IMR-90 (cell line): ENCODE measurements at regions not wholly inside any gene's neighbourhood (a gene's known extent, or its start where the extent isn't known, plus 50 kb on each side); places are given as distances from the start of the nearest gene placed in this dataset.

Experiments used
- ATAC-seq: fragments of 200-7000 bp; cut with Tn5 transposase; 2 replicates; pipeline ENCODE4 v1.9.1; 2020; ENCODE audit warnings: low read depth, mild to moderate bottlenecking, moderate library complexity
- BruUV-seq: library from RNA; stranded (reverse); fragments of 400-500 nt; replicated peaks from 2 replicates; lab custom pipeline; 2021; lab: Mats Ljungman, UMichigan
- CTCF ChIA-PET: fragments of 300-600 bp; formaldehyde crosslinking; extraction: SDS; loops from one replicate; lab custom pipeline; 2021; ENCODE audit warnings: antibody characterized with exemption; lab: Yijun Ruan, JAX
- POLR2A ChIA-PET: fragments of 300-600 bp; sonication (Branson Sonifier 250); formaldehyde crosslinking; loops from one replicate; lab custom pipeline; 2022; ENCODE audit warnings: antibody characterized with exemption; ENCODE audit not compliant: unreplicated experiment; lab: Charles Lee
- DNase-seq: peaks from one replicate; pipeline ENCODE4 v3.0.0; 2013
- H2AFZ ChIP-seq: replicated peaks from 2 replicates; pipeline ENCODE3; 2013; ENCODE audit warnings: low read length, mild to moderate bottlenecking; ENCODE audit not compliant: poor library complexity
- H2AK5ac ChIP-seq: 2 replicates; pipeline ENCODE4 v1.6.1; 2013; ENCODE audit warnings: low read depth, low read length, inconsistent platforms
- H2AK9ac ChIP-seq: replicated peaks from 2 replicates; pipeline ENCODE3; 2013; ENCODE audit warnings: mild to moderate bottlenecking, low read depth, low read length, moderate library complexity; ENCODE audit not compliant: poor library complexity
- H2BK120ac ChIP-seq: 2 replicates; pipeline ENCODE4 v1.6.1; 2013; ENCODE audit warnings: low read depth, low read length, inconsistent platforms
- H2BK15ac ChIP-seq: 3 replicates; pipeline ENCODE4 v1.6.1; 2013; ENCODE audit warnings: low read depth, low read length, inconsistent platforms
- H2BK20ac ChIP-seq: 2 replicates; pipeline ENCODE4 v1.6.1; 2013; ENCODE audit warnings: low read depth, mild to moderate bottlenecking, inconsistent platforms, low read length, moderate library complexity
- H2BK5ac ChIP-seq: 2 replicates; pipeline ENCODE4 v1.6.1; 2013; ENCODE audit warnings: mild to moderate bottlenecking, low read depth, low read length, inconsistent platforms; ENCODE audit not compliant: poor library complexity, severe bottlenecking
- H3K14ac ChIP-seq: replicated peaks from 2 replicates; pipeline ENCODE4 v1.6.1; 2013; ENCODE audit warnings: low read depth, low read length, inconsistent platforms
- H3K18ac ChIP-seq: 2 replicates; pipeline ENCODE4 v1.6.1; 2013; ENCODE audit warnings: low read depth, low read length, control low read depth
- H3K23ac ChIP-seq: 2 replicates; pipeline ENCODE4 v1.6.1; 2013; ENCODE audit warnings: low read depth, low read length, inconsistent platforms
- H3K27ac ChIP-seq: 2 replicates; pipeline ENCODE4 v1.5.1; 2013; ENCODE audit warnings: mild to moderate bottlenecking, control low read depth, low read length; ENCODE audit not compliant: insufficient read depth
- H3K27me3 ChIP-seq: 2 replicates; pipeline ENCODE4 v1.6.1; 2013; ENCODE audit warnings: low read length; ENCODE audit not compliant: control insufficient read depth, insufficient read depth
- H3K36me3 ChIP-seq: 2 replicates; pipeline ENCODE4 v1.6.1; 2013; ENCODE audit warnings: low read length, mixed read lengths; ENCODE audit not compliant: control insufficient read depth, insufficient read depth
- H3K4ac ChIP-seq: 2 replicates; pipeline ENCODE4 v1.6.1; 2013; ENCODE audit warnings: low read depth, low read length, inconsistent platforms
- H3K4me1 ChIP-seq: 2 replicates; pipeline ENCODE4 v1.6.1; 2013; ENCODE audit warnings: low read length, mixed read lengths; ENCODE audit not compliant: control insufficient read depth, insufficient read depth
- H3K4me2 ChIP-seq: 2 replicates; pipeline ENCODE4 v1.6.1; 2013; ENCODE audit warnings: low read depth, mild to moderate bottlenecking, control low read depth, low read length, moderate library complexity
- H3K4me3 ChIP-seq: 2 replicates; pipeline ENCODE4 v1.5.1; 2013; ENCODE audit warnings: low read depth, mild to moderate bottlenecking, control low read depth, low read length, moderate library complexity; ENCODE audit not compliant: insufficient read depth
- H3K56ac ChIP-seq: 2 replicates; pipeline ENCODE4 v1.6.1; 2013; ENCODE audit warnings: low read length, inconsistent platforms; ENCODE audit not compliant: insufficient read depth; ENCODE audit errors: extremely low read depth
- H3K79me1 ChIP-seq, 2 experiments: 2 replicates each; pipeline ENCODE4 v1.6.1; 2013; ENCODE audit warnings: low read length in 2 of 2, inconsistent platforms in 1 of 2, low read depth in 1 of 2
- H3K9ac ChIP-seq: 2 replicates; pipeline ENCODE4 v1.6.1; 2013; ENCODE audit warnings: low read depth, low read length, control low read depth
- H3K9me1 ChIP-seq: 2 replicates; pipeline ENCODE4 v1.6.1; 2013; ENCODE audit warnings: low read length, inconsistent platforms; ENCODE audit not compliant: insufficient read depth
- H3K9me3 ChIP-seq: 2 replicates; pipeline ENCODE4 v1.6.1; 2013; ENCODE audit warnings: low read length; ENCODE audit not compliant: control insufficient read depth, insufficient read depth
- H4K20me1 ChIP-seq: 2 replicates; pipeline ENCODE4 v1.6.1; 2013; ENCODE audit warnings: low read length, inconsistent platforms; ENCODE audit not compliant: insufficient read depth
- H4K5ac ChIP-seq: 2 replicates; pipeline ENCODE4 v1.6.1; 2013; ENCODE audit warnings: mild to moderate bottlenecking, low read depth, low read length, control low read depth
- H4K8ac ChIP-seq, 2 experiments: 2 replicates each; pipeline ENCODE4 v1.6.1; 2013; ENCODE audit warnings: low read depth in 2 of 2, low read length in 2 of 2, control low read depth in 1 of 2, inconsistent platforms in 1 of 2
- H4K91ac ChIP-seq: 2 replicates; pipeline ENCODE4 v1.6.1; 2013; ENCODE audit warnings: low read depth, low read length, inconsistent platforms; ENCODE audit not compliant: insufficient read depth
- BHLHE40 ChIP-seq: fragments of 150-350 bp; IDR thresholded peaks from 2 replicates; pipeline ENCODE4 v1.6.1; 2016; ENCODE audit warnings: mild to moderate bottlenecking, low read depth, low read length
- CEBPB ChIP-seq: IDR thresholded peaks from 2 replicates; pipeline ENCODE4 v1.6.1; 2012; ENCODE audit warnings: low read depth, low read length, improper control_type of control experiment
- CHD1 ChIP-seq: IDR thresholded peaks from 2 replicates; pipeline ENCODE4 v1.6.1; 2012; ENCODE audit warnings: low read depth, low read length, improper control_type of control experiment
- CTCF ChIP-seq: conservative IDR thresholded peaks from 2 replicates; pipeline ENCODE4 v1.5.1; 2012; ENCODE audit warnings: mild to moderate bottlenecking, low read depth, low read length, improper control_type of control experiment
- ELK1 ChIP-seq: fragments of 150-350 bp; IDR thresholded peaks from 2 replicates; pipeline ENCODE4 v1.6.1; 2016; ENCODE audit warnings: low read depth, mild to moderate bottlenecking, low read length, moderate library complexity, borderline replicate concordance
- FOS ChIP-seq: fragments of 150-350 bp; IDR thresholded peaks from 2 replicates; pipeline ENCODE4 v1.6.1; 2016; ENCODE audit warnings: low read depth, low read length
- MAFK ChIP-seq: IDR thresholded peaks from 2 replicates; pipeline ENCODE4 v1.6.1; 2012; ENCODE audit warnings: low read depth, low read length, improper control_type of control experiment
- MAZ ChIP-seq: IDR thresholded peaks from 2 replicates; pipeline ENCODE4 v1.6.1; 2012; ENCODE audit warnings: low read depth, mild to moderate bottlenecking, low read length, improper control_type of control experiment, moderate library complexity, borderline replicate concordance
- MXI1 ChIP-seq: IDR thresholded peaks from 2 replicates; pipeline ENCODE4 v1.6.1; 2012; ENCODE audit warnings: low read depth, mild to moderate bottlenecking, low read length, moderate library complexity, borderline replicate concordance
- NFE2L2 ChIP-seq: fragments of 150-350 bp; IDR thresholded peaks from 2 replicates; pipeline ENCODE4 v1.6.1; 2016; ENCODE audit warnings: low read depth, mild to moderate bottlenecking, low read length
- POLR2A ChIP-seq: IDR thresholded peaks from 2 replicates; pipeline ENCODE4 v1.6.1; 2012; ENCODE audit warnings: mild to moderate bottlenecking, low read depth, low read length
- RAD21 ChIP-seq: IDR thresholded peaks from 2 replicates; pipeline ENCODE4 v1.6.1; 2012; ENCODE audit warnings: low read length, improper control_type of control experiment
- RCOR1 ChIP-seq: IDR thresholded peaks from 2 replicates; pipeline ENCODE4 v1.6.1; 2012; ENCODE audit warnings: mild to moderate bottlenecking, low read length, improper control_type of control experiment; ENCODE audit not compliant: insufficient replicate concordance
- RFX5 ChIP-seq: IDR thresholded peaks from 2 replicates; pipeline ENCODE4 v1.8.0; 2012; ENCODE audit warnings: low read depth, mild to moderate bottlenecking, low read length, moderate library complexity
- SMC3 ChIP-seq: fragments of 150-350 bp; IDR thresholded peaks from 2 replicates; pipeline ENCODE4 v1.6.1; 2016; ENCODE audit warnings: low read depth, mild to moderate bottlenecking, antibody characterized with exemption, low read length, moderate library complexity
- USF2 ChIP-seq: fragments of 150-350 bp; IDR thresholded peaks from 2 replicates; pipeline ENCODE4 v1.6.1; 2017; ENCODE audit warnings: mild to moderate bottlenecking, antibody characterized with exemption, low read length, low read depth
- WGBS, 2 experiments: methylation state at CpG; one replicate each; pipeline versions ENCODE4 v1.1.5 to v1.1.7; 2013; ENCODE audit warnings: missing lambda C conversion rate in 2 of 2; ENCODE audit not compliant: insufficient read length in 1 of 2; ENCODE audit errors: extremely low coverage in 2 of 2; 5-methylcytosine and 5-hydroxymethylcytosine counted together
- dilution Hi-C: fragments of 300-500 bp; cut with HindIII; formaldehyde crosslinking; loops from one replicate; pipeline ENCODE4 v1.14.3; 2018; ENCODE audit warnings: low sequenced_read_pairs; ENCODE audit not compliant: unreplicated experiment
- in situ Hi-C: fragments of 300-500 bp; cut with MboI; formaldehyde crosslinking; loops from 3 replicates; pipeline ENCODE4 v1.14.3; 2019; ENCODE audit warnings: low sequenced_read_pairs, inconsistent platforms, mixed read lengths
- intact Hi-C: fragments of 100-400 bp; cut with micrococcal nuclease; formaldehyde crosslinking; loops from 2 replicates; pipeline ENCODE4 v1.10.0; 2022

GRCh38 chr5:2300421-2300820, 417.7 kb upstream of the IRX4 start:
- no peak overlapping the region for H3K23ac ChIP-seq
- ChIA-PET CTCF (no interaction called here), POLR2A (no interaction called here)
- no peak overlapping the region for H2BK15ac ChIP-seq
- no peak overlapping the region for H3K4me2 ChIP-seq
- intact Hi-C loops (no loop called here), in situ Hi-C loops (no loop called here), dilution Hi-C loops (no loop called here)
- WGBS, 2 experiments = 55% methylated on average over 6 of the region's 11 CpGs; no CpG with 5 or more reads in 1 of the 2 experiments
- no peaks in the 10 kb centered on the region for H3K36me3 ChIP-seq
- no TSS peak for BruUV-seq
- no peak overlapping the region for H3K4me3 ChIP-seq
- no peak overlapping the region for H3K27ac ChIP-seq
- no peak overlapping the region for H3K9ac ChIP-seq
- H3K14ac ChIP-seq = no peak overlapping the region
- H2AK5ac ChIP-seq = no peak overlapping the region
- no peak overlapping the region for H3K18ac ChIP-seq
- peaks cover 41% of the 10 kb centered on the region for H3K9me3 ChIP-seq
- no peaks in the 10 kb centered on the region for H3K27me3 ChIP-seq
- no peak overlapping the region for H2AK9ac ChIP-seq
- no peak overlapping the region for H2BK20ac ChIP-seq
- no peak overlapping the region for H2BK120ac ChIP-seq
- H3K9me1 ChIP-seq = no peaks in the 10 kb centered on the region
- H3K56ac ChIP-seq = no peak overlapping the region
- DNase-seq (no peak), ATAC-seq (no peak)
- no peaks in the 10 kb centered on the region for H3K79me1 ChIP-seq
- H3K4ac ChIP-seq = no peak overlapping the region
- no peak overlapping the region for H2BK5ac ChIP-seq
- H2AFZ ChIP-seq = no peak overlapping the region
- no peak overlapping the region for H4K8ac ChIP-seq
- H4K5ac ChIP-seq = no peak overlapping the region
- no peak for TF ChIP-seq USF2
- TF ChIP-seq RFX5 = no peak
- TF ChIP-seq POLR2A = no peak
- no peak for TF ChIP-seq MXI1
- no peak for TF ChIP-seq FOS
- TF ChIP-seq ELK1 = no peak
- TF ChIP-seq NFE2L2 = no peak
- TF ChIP-seq CHD1 = no peak
- no peak for TF ChIP-seq BHLHE40
- TF ChIP-seq SMC3 = no peak
- TF ChIP-seq CEBPB = no peak
- no peak for TF ChIP-seq RCOR1
- no peak for TF ChIP-seq RAD21
- no peak for TF ChIP-seq CTCF
- no peak for TF ChIP-seq MAZ
- no peak for TF ChIP-seq MAFK
- H3K4me1 ChIP-seq = no peaks in the 10 kb centered on the region
- no peak overlapping the region for H4K91ac ChIP-seq
- H4K20me1 ChIP-seq = no peaks in the 10 kb centered on the region
